HG03039 (cell line): ENCODE measurements at regions not wholly inside any gene's neighbourhood (a gene's known extent, or its start where the extent isn't known, plus 50 kb on each side); places are given as distances from the start of the nearest gene placed in this dataset.
"Not testable (repeated sequence)": the region's sequence is repeated elsewhere in the genome, so short reads cannot be mapped to it uniquely, and the experiment has no call there.

Source experiments
- ATAC-seq: cut with Tn5 transposase; IDR thresholded peaks from one replicate; pipeline ENCODE4 v1.9.1; 2021; ENCODE audit warnings: mild to moderate bottlenecking, moderate library complexity; ENCODE audit not compliant: unreplicated experiment

- no peak for ATAC-seq
Observed at GRCh38 chr15:88994286-88994685, 81.1 kb upstream of the MFGE8 start.

GRCh38 chr15:88995449-88995848 is 82.3 kb upstream of the MFGE8 start:
- no peak for ATAC-seq

GRCh38 chr15:88997531-88997930 is 84.4 kb upstream of the MFGE8 start:
- ATAC-seq = no peak

GRCh38 chr15:88998980-88999713 is 86.0 kb upstream of the MFGE8 start:
- no peak for ATAC-seq

- ATAC-seq = not testable (repeated sequence)
Observed at GRCh38 chr15:89001708-89002275, 86.5 kb upstream of the ABHD2 start.

GRCh38 chr15:89002281-89002761 is 85.9 kb upstream of the ABHD2 start:
- ATAC-seq = peak; percentile 65

- ATAC-seq = no peak
Observed at GRCh38 chr15:89002830-89003229, 85.4 kb upstream of the ABHD2 start.

GRCh38 chr15:89003865-89004725 is 84.2 kb upstream of the ABHD2 start:
- ATAC-seq = no peak

- ATAC-seq = no peak
Observed at GRCh38 chr15:89004726-89005030, 83.6 kb upstream of the ABHD2 start.

GRCh38 chr15:89007527-89007926 is 80.7 kb upstream of the ABHD2 start:
- not testable (repeated sequence) for ATAC-seq

- ATAC-seq = no peak
Observed at GRCh38 chr15:89007989-89008388, 80.3 kb upstream of the ABHD2 start.

GRCh38 chr15:89009080-89009479 is 79.2 kb upstream of the ABHD2 start:
- ATAC-seq = no peak

GRCh38 chr15:89015412-89016097 is 72.7 kb upstream of the ABHD2 start:
- no peak for ATAC-seq

GRCh38 chr15:89016549-89017041 is 71.7 kb upstream of the ABHD2 start:
- ATAC-seq = no peak

- ATAC-seq = no peak
Observed at GRCh38 chr15:89017370-89018066, 70.7 kb upstream of the ABHD2 start.

GRCh38 chr15:89018207-89018606 is 70.0 kb upstream of the ABHD2 start:
- no peak for ATAC-seq

GRCh38 chr15:89019436-89019835 is 68.8 kb upstream of the ABHD2 start:
- no peak for ATAC-seq

- ATAC-seq = no peak
Observed at GRCh38 chr15:89021224-89021623, 67.0 kb upstream of the ABHD2 start.

- ATAC-seq = not testable (repeated sequence)
Observed at GRCh38 chr15:89021886-89022285, 66.4 kb upstream of the ABHD2 start.

- no peak for ATAC-seq
Observed at GRCh38 chr15:89023311-89023961, 64.8 kb upstream of the ABHD2 start.
